ENCODE measurements at regions not wholly inside any gene's neighbourhood (a gene's known extent, or its start where the extent isn't known, plus 50 kb on each side); places are given as distances from the start of the nearest gene placed in this dataset.

GRCh38 chr15:35173444-35174118 lies 88.5 kb upstream of the NANOGP8 start:
- Histone ChIP-seq H3K4me2 (no peak overlapping the region), H3K36me3 (ENCODE audit: insufficient read depth) (no peaks in the 10 kb centered on the region), H3K27ac (ENCODE audit: low read depth) (no peak overlapping the region), H3K4me3 (no peak overlapping the region), H3K4me1 (ENCODE audit: insufficient read depth) (no peaks in the 10 kb centered on the region), H3F3A (replicated peaks; ENCODE audit: low read depth) (no peaks in the 10 kb centered on the region), H3K9me2 (ENCODE audit: insufficient read depth) (0 out of 2 replicates have a peak, but pooled peaks cover 3% of the 10 kb centered on the region), H3K27me3 (ENCODE audit: insufficient read depth) (no peaks in the 10 kb centered on the region), H4K20me1 (replicated peaks; ENCODE audit: insufficient read depth) (no peaks in the 10 kb centered on the region), H2AFZ (no peak overlapping the region), H3K79me2 (replicated peaks; ENCODE audit: insufficient read depth) (no peaks in the 10 kb centered on the region)
- no peaks in the 10 kb centered on the region for H3K4me1 Mint-ChIP-seq
- H3K36me3 Mint-ChIP-seq (ENCODE audit: low read depth): no peaks in the 10 kb centered on the region
- H3K4me3 Mint-ChIP-seq: no peak overlapping the region
- ATAC-seq (no peak), DNase-seq (ENCODE audit: low spot score) (no peak)
- H3K27ac Mint-ChIP-seq: no peak overlapping the region
- no peaks in the 10 kb centered on the region for H3K27me3 Mint-ChIP-seq (ENCODE audit: insufficient read depth, low read depth, poor library complexity)
- H3K9me3 Mint-ChIP-seq: no peaks in the 10 kb centered on the region
- TF ChIP-seq ZNF331 (CRISPR knock-in tag; IDR thresholded peaks at IDR 0.05; ENCODE audit: low read depth): no peak
- no peak for TF ChIP-seq ZNF114 (CRISPR knock-in tag; IDR thresholded peaks at IDR 0.05)
- TF ChIP-seq CTCF (conservative IDR thresholded peaks at IDR 0.05; ENCODE audit: low read depth in 2 of 2): no peak
- TF ChIP-seq ETS1 (IDR thresholded peaks at IDR 0.05): no peak
- no peak for TF ChIP-seq EZH2phosphoT487 (IDR thresholded peaks at IDR 0.05; ENCODE audit: unreplicated experiment)
- no peak for TF ChIP-seq NANOG (IDR thresholded peaks at IDR 0.05; ENCODE audit: borderline replicate concordance)
- TF ChIP-seq ZNF462 (CRISPR knock-in tag; IDR thresholded peaks at IDR 0.05): no peak
- no peak for TF ChIP-seq REST (IDR thresholded peaks at IDR 0.05; ENCODE audit: unreplicated experiment)
- no peak for TF ChIP-seq CREB1 (CRISPR knock-in tag; IDR thresholded peaks at IDR 0.05; ENCODE audit: low read depth)
- TF ChIP-seq POLR2AphosphoS5 (IDR thresholded peaks at IDR 0.05; ENCODE audit: low read depth): no peak
- TF ChIP-seq JUNB (IDR thresholded peaks at IDR 0.05; ENCODE audit: unreplicated experiment): no peak
- no peak for TF ChIP-seq EZH2 (IDR thresholded peaks at IDR 0.05; ENCODE audit: low read depth, unreplicated experiment)
- no peak for TF ChIP-seq STAT1 (IDR thresholded peaks at IDR 0.05; ENCODE audit: unreplicated experiment)
